ENCODE measurements at regions not wholly inside any gene's neighbourhood (a gene's known extent, or its start where the extent isn't known, plus 50 kb on each side); places are given as distances from the start of the nearest gene placed in this dataset.

DNA sequence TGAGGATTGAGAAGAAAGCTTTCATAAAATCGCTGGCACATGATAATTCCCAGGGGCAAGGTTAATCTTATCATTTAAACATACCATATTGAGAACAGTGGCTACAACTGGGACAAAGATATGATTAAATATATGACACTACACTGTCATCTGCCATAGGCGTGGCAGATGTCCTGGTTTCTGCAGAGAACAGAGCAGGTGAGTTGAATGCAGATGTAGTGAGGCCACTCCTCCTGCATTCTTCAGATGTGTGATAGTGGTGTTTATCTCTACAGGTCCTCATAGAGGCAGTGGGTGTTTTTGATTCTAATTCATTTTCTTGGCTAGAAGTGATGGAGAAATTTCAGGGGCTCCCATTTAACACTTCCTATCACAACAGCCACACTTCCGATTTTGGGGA, 237.0 kb upstream of the CDH9 start:
- no peak overlapping the region for H4K5ac ChIP-seq (ENCODE audit: insufficient read length, low read depth, low read length)
- no peak overlapping the region for H3K56ac ChIP-seq (ENCODE audit: insufficient read length, low read depth, low read length)
- no peak for DNase-seq
- H4K20me1 ChIP-seq (ENCODE audit: control insufficient read depth, insufficient read depth, insufficient read length) = no peaks in the 10 kb centered on the region
- no peaks in the 10 kb centered on the region for H3K9me3 ChIP-seq (ENCODE audit: control insufficient read depth, low read depth, low read length)
- no peak overlapping the region for H2BK20ac ChIP-seq (ENCODE audit: low read depth, low read length, poor library complexity, severe bottlenecking)
- no peak overlapping the region for H2BK5ac ChIP-seq (ENCODE audit: insufficient read length, low read length)
- H2BK12ac ChIP-seq (ENCODE audit: insufficient read length, low read depth, low read length) = no peak overlapping the region
- no peaks in the 10 kb centered on the region; the same call in 1 of the 2 replicates for H3K27me3 Mint-ChIP-seq (ENCODE audit: low read depth)
- H4K91ac ChIP-seq (ENCODE audit: insufficient read length, low read depth, low read length) = no peak overlapping the region
- H3K9me3 Mint-ChIP-seq = no peaks in the 10 kb centered on the region
- no peak overlapping the region for H3K4me2 ChIP-seq (ENCODE audit: insufficient read depth, insufficient read length, low read length)
- H3K79me1 ChIP-seq (ENCODE audit: insufficient read depth, low read depth, low read length, poor library complexity, severe bottlenecking) = no peaks in the 10 kb centered on the region
- no peak overlapping the region for H4K8ac ChIP-seq (replicated peaks; ENCODE audit: insufficient read length, low read depth, low read length)
- H3T11ph ChIP-seq (ENCODE audit: low read length) = no peak overlapping the region
- no peak overlapping the region for H3K23ac ChIP-seq (ENCODE audit: insufficient read length, low read depth, low read length)
- TF ChIP-seq, protein P1, sequence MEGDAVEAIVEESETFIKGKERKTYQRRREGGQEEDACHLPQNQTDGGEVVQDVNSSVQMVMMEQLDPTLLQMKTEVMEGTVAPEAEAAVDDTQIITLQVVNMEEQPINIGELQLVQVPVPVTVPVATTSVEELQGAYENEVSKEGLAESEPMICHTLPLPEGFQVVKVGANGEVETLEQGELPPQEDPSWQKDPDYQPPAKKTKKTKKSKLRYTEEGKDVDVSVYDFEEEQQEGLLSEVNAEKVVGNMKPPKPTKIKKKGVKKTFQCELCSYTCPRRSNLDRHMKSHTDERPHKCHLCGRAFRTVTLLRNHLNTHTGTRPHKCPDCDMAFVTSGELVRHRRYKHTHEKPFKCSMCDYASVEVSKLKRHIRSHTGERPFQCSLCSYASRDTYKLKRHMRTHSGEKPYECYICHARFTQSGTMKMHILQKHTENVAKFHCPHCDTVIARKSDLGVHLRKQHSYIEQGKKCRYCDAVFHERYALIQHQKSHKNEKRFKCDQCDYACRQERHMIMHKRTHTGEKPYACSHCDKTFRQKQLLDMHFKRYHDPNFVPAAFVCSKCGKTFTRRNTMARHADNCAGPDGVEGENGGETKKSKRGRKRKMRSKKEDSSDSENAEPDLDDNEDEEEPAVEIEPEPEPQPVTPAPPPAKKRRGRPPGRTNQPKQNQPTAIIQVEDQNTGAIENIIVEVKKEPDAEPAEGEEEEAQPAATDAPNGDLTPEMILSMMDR (conservative IDR thresholded peaks at IDR 0.05) = no peak
- H3K18ac ChIP-seq (ENCODE audit: insufficient read length, low read depth, low read length) = no peak overlapping the region
- H3K4me3 Mint-ChIP-seq = no peak overlapping the region
- H3K14ac ChIP-seq (ENCODE audit: insufficient read depth, low read length) = no peak overlapping the region
- H3K23me2 ChIP-seq (ENCODE audit: insufficient read length, low read depth, low read length, poor library complexity, severe bottlenecking) = no peaks in the 10 kb centered on the region
- no peak overlapping the region for H3K4ac ChIP-seq (ENCODE audit: low read depth, low read length)
- H2BK120ac ChIP-seq (ENCODE audit: low read depth, low read length, poor library complexity, severe bottlenecking) = no peak overlapping the region
- no peak overlapping the region for H2AFZ ChIP-seq (ENCODE audit: low read length)
- no peak overlapping the region for H2BK15ac ChIP-seq (ENCODE audit: low read depth, low read length)
- H3K36me3 Mint-ChIP-seq (ENCODE audit: insufficient read depth in 1 of 3, low read depth in 3 of 3) = no peaks in the 10 kb centered on the region
- no peak overlapping the region for H3K27ac Mint-ChIP-seq
- no peak overlapping the region for H3K27ac ChIP-seq (ENCODE audit: insufficient read length, low read depth, low read length)
- no peak overlapping the region for H2AK5ac ChIP-seq (ENCODE audit: insufficient read length, low read length)
- no peaks in the 10 kb centered on the region for H3K4me1 Mint-ChIP-seq
- H3K9ac ChIP-seq (ENCODE audit: extremely low read depth, insufficient read length, low read length) = no peak overlapping the region
- no peaks in the 10 kb centered on the region for H3K27me3 ChIP-seq (ENCODE audit: insufficient read depth, low read length)
- H3K4me1 ChIP-seq (ENCODE audit: insufficient read depth, low read length) = no peaks in the 10 kb centered on the region
- H3K79me2 ChIP-seq (ENCODE audit: insufficient read depth, low read length) = no peaks in the 10 kb centered on the region
- WGBS (ENCODE audit: extremely low coverage, insufficient read length, low lambda C conversion rate) = no CpG with 5 or more reads among the region's 3 CpGs

All from H9 (cell line).